Astrocyte (in vitro differentiated cells and primary cell): ENCODE measurements at regions not wholly inside any gene's neighbourhood (a gene's known extent, or its start where the extent isn't known, plus 50 kb on each side); places are given as distances from the start of the nearest gene placed in this dataset.
A peak's percentile ranks its signal among the peaks of the same experiment; 100 is the strongest.

Experiments
- DNase-seq: peaks from one replicate; pipeline ENCODE4 v3.0.0-alpha.2; 2010; ENCODE audit warnings: low read depth
- FAIRE-seq: peaks from 2 replicates; lab custom pipeline; 2011; peaks lifted over from hg19 to GRCh38; lab: Jason Lieb, UNC
- H2AFZ ChIP-seq: 2 replicates; pipeline ENCODE4 v1.6.0; 2012; ENCODE audit warnings: low read depth, low read length, inconsistent platforms
- H3K27ac ChIP-seq: 2 replicates; pipeline ENCODE4 v1.5.1; 2011; ENCODE audit warnings: low read depth, low read length, inconsistent platforms
- H3K27me3 ChIP-seq: 2 replicates; pipeline ENCODE4 v1.6.0; 2011; ENCODE audit warnings: low read length, inconsistent platforms; ENCODE audit not compliant: insufficient read depth
- H3K36me3 ChIP-seq: 2 replicates; pipeline ENCODE4 v1.5.1; 2011; ENCODE audit warnings: low read length, inconsistent platforms; ENCODE audit not compliant: insufficient read depth
- H3K4me1 ChIP-seq: 2 replicates; pipeline ENCODE4 v1.5.1; 2011; ENCODE audit warnings: low read length, inconsistent platforms; ENCODE audit not compliant: insufficient read depth
- H3K4me2 ChIP-seq: 2 replicates; pipeline ENCODE4 v1.6.0; 2012; ENCODE audit warnings: low read length, inconsistent platforms
- H3K4me3 ChIP-seq: 2 replicates; pipeline ENCODE4 v1.5.1; 2011; ENCODE audit warnings: low read depth, mild to moderate bottlenecking, low read length, inconsistent platforms; ENCODE audit not compliant: insufficient read depth
- H3K79me2 ChIP-seq: 2 replicates; pipeline ENCODE4 v1.6.0; 2012; ENCODE audit warnings: mild to moderate bottlenecking, low read length, inconsistent platforms; ENCODE audit not compliant: insufficient read depth
- H3K9ac ChIP-seq: 2 replicates; pipeline ENCODE4 v1.6.0; 2012; ENCODE audit warnings: mild to moderate bottlenecking, low read length, inconsistent platforms
- H3K9me3 ChIP-seq: 2 replicates; pipeline ENCODE4 v1.5.1; 2012; ENCODE audit warnings: low read depth, mild to moderate bottlenecking, low read length, inconsistent platforms; ENCODE audit not compliant: insufficient read depth
- H4K20me1 ChIP-seq: 2 replicates; pipeline ENCODE4 v1.6.0; 2012; ENCODE audit warnings: low read length, inconsistent platforms; ENCODE audit not compliant: insufficient read depth
- H3K27ac Mint-ChIP-seq: one replicate; pipeline ENCODE4 v1.8.0; 2021; ENCODE audit warnings: mild to moderate bottlenecking, mixed read lengths; ENCODE audit not compliant: unreplicated experiment
- H3K27me3 Mint-ChIP-seq: one replicate; pipeline ENCODE4 v1.8.0; 2021; ENCODE audit warnings: low read depth, mixed read lengths; ENCODE audit not compliant: unreplicated experiment
- H3K36me3 Mint-ChIP-seq: one replicate; pipeline ENCODE4 v1.8.0; 2021; ENCODE audit warnings: low read depth, mixed read lengths; ENCODE audit not compliant: unreplicated experiment
- H3K4me1 Mint-ChIP-seq: one replicate; pipeline ENCODE4 v1.8.0; 2021; ENCODE audit warnings: low read depth, mixed read lengths; ENCODE audit not compliant: unreplicated experiment
- H3K4me3 Mint-ChIP-seq: one replicate; pipeline ENCODE4 v1.8.0; 2021; ENCODE audit warnings: mild to moderate bottlenecking, moderate library complexity, mixed read lengths; ENCODE audit not compliant: unreplicated experiment
- H3K9me3 Mint-ChIP-seq: one replicate; pipeline ENCODE4 v1.8.0; 2021; ENCODE audit warnings: mild to moderate bottlenecking, mixed read lengths; ENCODE audit not compliant: unreplicated experiment
- CTCF ChIP-seq: IDR thresholded peaks from 2 replicates; pipeline ENCODE4 v1.5.1; 2011; ENCODE audit warnings: low read depth, mild to moderate bottlenecking, inconsistent platforms, low read length, moderate library complexity; ENCODE audit not compliant: insufficient read depth
- EZH2 ChIP-seq: IDR thresholded peaks from 2 replicates; pipeline ENCODE4 v1.6.1; 2012; ENCODE audit warnings: mild to moderate bottlenecking, low read length, inconsistent platforms; ENCODE audit not compliant: insufficient read depth

- Histone ChIP-seq H3K79me2 (no peaks in the 10 kb centered on the region), H3K27me3 (no peaks in the 10 kb centered on the region), H3K9ac (peak overlapping the region; percentile 96), H3K27ac (peak overlapping the region; percentile 100), H3K9me3 (peaks cover 3% of the 10 kb centered on the region), H3K4me2 (peak overlapping the region; percentile 85), H4K20me1 (no peaks in the 10 kb centered on the region), H3K4me3 (peak overlapping the region; percentile 47), H3K36me3 (no peaks in the 10 kb centered on the region), H2AFZ (peak overlapping the region; percentile 30), H3K4me1 (peaks cover 34% of the 10 kb centered on the region)
- Mint-ChIP-seq H3K36me3 (peaks cover 2% of the 10 kb centered on the region), H3K27ac (peak overlapping the region; percentile 93), H3K9me3 (peaks cover 11% of the 10 kb centered on the region), H3K27me3 (no peaks in the 10 kb centered on the region), H3K4me3 (peak overlapping the region; percentile 43), H3K4me1 (peaks cover 26% of the 10 kb centered on the region)
- TF ChIP-seq EZH2 (no peak), CTCF (no peak)
- peak; percentile 90 for DNase-seq
- no peak for FAIRE-seq
These were observed 91.2 kb upstream of the INSIG1 start for GRCh38 chr7:155206318-155207020.

DNA sequence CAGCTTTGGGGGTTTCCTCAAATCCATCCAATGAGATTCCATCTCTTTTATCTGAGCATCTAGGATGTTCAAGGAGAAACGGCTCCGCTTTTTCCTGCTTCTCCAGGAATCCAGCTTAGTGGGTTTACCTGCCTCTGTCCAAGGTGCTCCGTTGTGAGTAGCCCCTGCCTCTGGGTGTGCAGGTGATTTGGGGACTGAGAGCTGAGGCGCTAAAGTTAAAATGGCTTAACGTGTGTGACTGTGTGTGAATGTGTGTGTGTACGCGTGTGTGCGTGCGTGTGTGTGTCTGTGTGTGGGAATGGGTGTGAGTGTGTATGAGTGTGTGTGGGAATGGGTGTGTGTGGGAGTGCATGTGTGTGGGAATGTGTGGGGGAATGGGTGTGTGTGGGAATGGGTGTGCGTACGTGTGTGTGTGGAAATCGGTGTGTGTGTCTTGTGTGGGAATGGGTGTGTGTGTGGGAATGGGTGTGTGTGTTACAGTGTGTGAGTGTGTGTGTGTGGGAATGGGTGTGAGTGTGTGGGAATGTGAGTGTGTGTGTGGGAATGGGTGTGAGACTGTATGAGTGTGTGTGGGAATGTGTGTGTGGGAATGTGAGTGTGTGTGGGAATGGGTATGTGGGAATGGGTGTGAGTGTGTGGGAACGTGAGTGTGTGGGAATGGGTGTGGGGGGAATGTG, 90.2 kb upstream of the INSIG1 start:
- Histone ChIP-seq H3K4me3 (no peak overlapping the region), H3K79me2 (no peaks in the 10 kb centered on the region), H3K4me2 (no peak overlapping the region), H3K27me3 (no peaks in the 10 kb centered on the region), H3K9me3 (peaks cover 3% of the 10 kb centered on the region), H3K4me1 (peaks cover 34% of the 10 kb centered on the region), H2AFZ (no peak overlapping the region), H3K9ac (peak overlapping the region; percentile 96), H4K20me1 (no peaks in the 10 kb centered on the region), H3K27ac (peak overlapping the region; percentile 100), H3K36me3 (no peaks in the 10 kb centered on the region)
- no peak for TF ChIP-seq CTCF
- TF ChIP-seq EZH2: no peak
- Mint-ChIP-seq H3K36me3 (no peaks in the 10 kb centered on the region), H3K27ac (no peak overlapping the region), H3K4me3 (peak overlapping the region; percentile 45), H3K27me3 (no peaks in the 10 kb centered on the region), H3K9me3 (peaks cover 7% of the 10 kb centered on the region), H3K4me1 (peaks cover 26% of the 10 kb centered on the region)
- DNase-seq: no peak
- no peak for FAIRE-seq
